ENCODE measurements at regions not wholly inside any gene's neighbourhood (a gene's known extent, or its start where the extent isn't known, plus 50 kb on each side); places are given as distances from the start of the nearest gene placed in this dataset.

DNA sequence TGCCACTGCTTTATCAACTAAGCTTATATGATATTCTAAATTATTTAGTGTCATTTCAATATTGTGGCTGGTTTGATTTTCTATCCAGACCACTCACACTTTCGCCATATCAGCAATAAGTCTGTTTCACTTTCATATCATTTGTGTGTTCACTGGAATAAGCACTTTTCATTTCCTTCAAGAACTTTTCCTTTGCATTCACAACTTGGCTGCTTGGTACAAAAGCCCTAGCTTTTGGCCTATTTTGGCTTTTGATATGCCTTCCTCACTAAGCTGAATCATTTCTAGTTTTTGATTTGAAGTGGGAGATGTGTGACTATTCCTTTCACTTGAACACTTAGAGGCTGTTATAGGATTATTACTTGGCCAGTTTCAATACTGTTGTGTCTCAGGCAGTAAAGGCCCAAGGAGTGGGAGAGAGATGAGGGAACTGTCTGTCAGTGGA, 120.9 kb upstream of the NAMPT start:
- Histone ChIP-seq H2AFZ (ENCODE audit: low read depth) (no peak overlapping the region), H4K20me1 (ENCODE audit: insufficient read depth) (no peaks in the 10 kb centered on the region), H3K27me3 (ENCODE audit: insufficient read depth, low read depth) (no peaks in the 10 kb centered on the region), H3K79me2 (ENCODE audit: insufficient read depth, low read depth) (no peaks in the 10 kb centered on the region), H3K9ac (no peak overlapping the region), H3K4me1 (ENCODE audit: low read depth, poor library complexity, severe bottlenecking) (peaks cover 14% of the 10 kb centered on the region), H3K27ac (no peak overlapping the region), H3K4me3 (IDR thresholded peaks at IDR 0.05; ENCODE audit: insufficient read depth, low read depth, low read length) (no peak overlapping the region), H3K36me3 (ENCODE audit: insufficient read depth) (no peaks in the 10 kb centered on the region), H3K4me2 (no peak overlapping the region)
- TF ChIP-seq, protein P1, sequence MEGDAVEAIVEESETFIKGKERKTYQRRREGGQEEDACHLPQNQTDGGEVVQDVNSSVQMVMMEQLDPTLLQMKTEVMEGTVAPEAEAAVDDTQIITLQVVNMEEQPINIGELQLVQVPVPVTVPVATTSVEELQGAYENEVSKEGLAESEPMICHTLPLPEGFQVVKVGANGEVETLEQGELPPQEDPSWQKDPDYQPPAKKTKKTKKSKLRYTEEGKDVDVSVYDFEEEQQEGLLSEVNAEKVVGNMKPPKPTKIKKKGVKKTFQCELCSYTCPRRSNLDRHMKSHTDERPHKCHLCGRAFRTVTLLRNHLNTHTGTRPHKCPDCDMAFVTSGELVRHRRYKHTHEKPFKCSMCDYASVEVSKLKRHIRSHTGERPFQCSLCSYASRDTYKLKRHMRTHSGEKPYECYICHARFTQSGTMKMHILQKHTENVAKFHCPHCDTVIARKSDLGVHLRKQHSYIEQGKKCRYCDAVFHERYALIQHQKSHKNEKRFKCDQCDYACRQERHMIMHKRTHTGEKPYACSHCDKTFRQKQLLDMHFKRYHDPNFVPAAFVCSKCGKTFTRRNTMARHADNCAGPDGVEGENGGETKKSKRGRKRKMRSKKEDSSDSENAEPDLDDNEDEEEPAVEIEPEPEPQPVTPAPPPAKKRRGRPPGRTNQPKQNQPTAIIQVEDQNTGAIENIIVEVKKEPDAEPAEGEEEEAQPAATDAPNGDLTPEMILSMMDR (conservative IDR thresholded peaks at IDR 0.05; ENCODE audit: low read depth, low read length), result no peak

DNA sequence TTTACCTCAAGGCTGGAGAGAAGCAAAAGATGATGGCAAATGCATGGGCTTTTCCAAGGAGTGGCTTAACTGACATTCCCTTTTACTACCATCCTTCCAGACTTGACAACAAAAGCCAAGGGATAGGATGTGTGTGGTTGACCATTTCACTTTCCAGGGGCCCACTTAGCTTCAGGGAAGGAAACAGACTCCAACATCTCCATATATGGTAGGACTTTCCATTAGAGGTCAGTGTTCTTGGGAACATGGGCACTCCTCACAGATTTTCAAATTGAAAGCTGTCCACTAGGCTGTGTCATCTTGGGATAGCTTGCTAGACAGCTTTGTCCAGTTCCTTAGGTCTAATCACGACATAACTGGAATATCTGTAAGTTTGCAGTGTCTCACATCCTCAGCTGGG, 118.1 kb upstream of the NAMPT start:
- no peaks in the 10 kb centered on the region for H3K79me2 ChIP-seq (ENCODE audit: insufficient read depth, low read depth)

DNA sequence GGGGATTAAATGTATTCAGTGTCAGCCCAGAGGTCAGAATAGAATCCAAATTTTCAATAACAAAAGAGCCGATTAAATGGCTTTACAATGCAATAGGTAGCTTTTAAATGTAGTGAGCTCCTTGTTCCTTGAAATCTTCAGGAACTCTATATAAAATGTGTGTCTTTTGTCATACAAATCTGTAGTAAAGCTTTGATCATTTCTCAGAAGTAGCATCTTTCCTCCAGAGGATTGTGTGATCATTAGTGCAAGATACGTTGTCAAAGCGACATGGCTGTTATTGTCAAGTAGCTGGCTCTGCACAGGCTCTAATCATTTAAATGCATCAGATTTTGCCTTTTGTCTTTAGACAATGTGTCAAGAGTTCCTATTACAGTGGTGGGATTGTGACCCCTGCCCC, 116.1 kb upstream of the NAMPT start:
- Histone ChIP-seq H3K36me3 (ENCODE audit: insufficient read depth) (no peaks in the 10 kb centered on the region), H2AFZ (ENCODE audit: low read depth) (no peak overlapping the region), H4K20me1 (ENCODE audit: insufficient read depth) (no peaks in the 10 kb centered on the region), H3K79me2 (ENCODE audit: insufficient read depth, low read depth) (no peaks in the 10 kb centered on the region), H3K27ac (no peak overlapping the region), H3K4me3 (IDR thresholded peaks at IDR 0.05; ENCODE audit: insufficient read depth, low read depth, low read length) (no peak overlapping the region), H3K4me2 (no peak overlapping the region), H3K4me1 (ENCODE audit: low read depth, poor library complexity, severe bottlenecking) (peaks cover 10% of the 10 kb centered on the region), H3K9ac (no peak overlapping the region), H3K27me3 (ENCODE audit: insufficient read depth, low read depth) (no peaks in the 10 kb centered on the region)
- TF ChIP-seq, protein P1 (conservative IDR thresholded peaks at IDR 0.05; ENCODE audit: low read depth, low read length), result no peak

More for the DNA sequence above, 118.1 kb upstream of the NAMPT start:
- H3K27me3 ChIP-seq (ENCODE audit: insufficient read depth, low read depth), result no peaks in the 10 kb centered on the region
- peaks cover 14% of the 10 kb centered on the region for H3K4me1 ChIP-seq (ENCODE audit: low read depth, poor library complexity, severe bottlenecking)
- no peaks in the 10 kb centered on the region for H4K20me1 ChIP-seq (ENCODE audit: insufficient read depth)
- H3K27ac ChIP-seq, result no peak overlapping the region
- no peak overlapping the region for H2AFZ ChIP-seq (ENCODE audit: low read depth)
- no peaks in the 10 kb centered on the region for H3K36me3 ChIP-seq (ENCODE audit: insufficient read depth)
- TF ChIP-seq, protein P1 (conservative IDR thresholded peaks at IDR 0.05; ENCODE audit: low read depth, low read length), result no peak
- no peak overlapping the region for H3K4me3 ChIP-seq (IDR thresholded peaks at IDR 0.05; ENCODE audit: insufficient read depth, low read depth, low read length)
- no peak overlapping the region for H3K4me2 ChIP-seq
- H3K9ac ChIP-seq, result no peak overlapping the region

DNA sequence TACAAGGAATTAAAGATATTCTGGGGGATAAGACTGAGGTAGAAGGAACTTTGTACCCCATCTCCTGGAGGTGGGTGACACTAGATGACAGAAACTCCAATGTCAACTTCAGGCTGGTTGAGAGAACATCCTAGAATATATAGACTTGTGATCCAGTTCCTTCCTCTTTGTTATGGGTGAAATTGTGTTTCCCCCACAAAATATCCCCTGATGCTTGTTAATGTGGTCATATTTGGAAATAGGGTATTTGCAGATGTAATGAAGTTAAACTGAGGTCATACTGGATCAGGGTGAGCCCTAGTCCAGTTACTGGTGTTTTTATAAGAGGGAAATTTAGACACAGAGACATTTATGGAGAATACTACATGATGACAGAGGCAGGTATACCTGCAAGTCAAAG, 114.0 kb upstream of the NAMPT start:
- no peak overlapping the region for H2AFZ ChIP-seq (ENCODE audit: low read depth)
- H3K4me2 ChIP-seq, result no peak overlapping the region
- no peaks in the 10 kb centered on the region for H3K27me3 ChIP-seq (ENCODE audit: insufficient read depth, low read depth)
- H4K20me1 ChIP-seq (ENCODE audit: insufficient read depth), result no peaks in the 10 kb centered on the region
- no peak overlapping the region for H3K27ac ChIP-seq
- H3K79me2 ChIP-seq (ENCODE audit: insufficient read depth, low read depth), result no peaks in the 10 kb centered on the region
- no peaks in the 10 kb centered on the region for H3K36me3 ChIP-seq (ENCODE audit: insufficient read depth)
- no peaks in the 10 kb centered on the region for H3K4me1 ChIP-seq (ENCODE audit: low read depth, poor library complexity, severe bottlenecking)
- TF ChIP-seq, protein P1 (conservative IDR thresholded peaks at IDR 0.05; ENCODE audit: low read depth, low read length), result no peak
- no peak overlapping the region for H3K4me3 ChIP-seq (IDR thresholded peaks at IDR 0.05; ENCODE audit: insufficient read depth, low read depth, low read length)
- H3K9ac ChIP-seq, result no peak overlapping the region
